AG04449 (cell line): ENCODE measurements at regions not wholly inside any gene's neighbourhood (a gene's known extent, or its start where the extent isn't known, plus 50 kb on each side); places are given as distances from the start of the nearest gene placed in this dataset.

Experiments
- CTCF ChIA-PET: fragments of 350-600 bp; formaldehyde crosslinking; extraction: SDS; loops from one replicate; lab custom pipeline; 2021; ENCODE audit warnings: antibody characterized with exemption; lab: Yijun Ruan, JAX
- POLR2A ChIA-PET: fragments of 400-600, 350-600 bp; formaldehyde crosslinking; extraction: SDS; loops from one replicate; lab custom pipeline; 2020; ENCODE audit warnings: antibody characterized with exemption, inconsistent platforms; lab: Yijun Ruan, JAX
- DNase-seq: peaks from one replicate; pipeline ENCODE4 v3.0.0-alpha.2; 2010; ENCODE audit warnings: low read depth, low spot score
- H3K4me3 ChIP-seq: 2 replicates; pipeline ENCODE4 v1.5.1; 2011; ENCODE audit warnings: low read depth, mild to moderate bottlenecking, control low read depth, low read length
- TF ChIP-seq, protein P1 (sequence below): IDR thresholded peaks from one replicate; pipeline ENCODE4 v1.5.1; 2011; ENCODE audit warnings: mild to moderate bottlenecking, moderate library complexity, low read length, control low read depth, inconsistent platforms; ENCODE audit not compliant: insufficient read depth; ENCODE audit errors: missing control alignments

DNA sequence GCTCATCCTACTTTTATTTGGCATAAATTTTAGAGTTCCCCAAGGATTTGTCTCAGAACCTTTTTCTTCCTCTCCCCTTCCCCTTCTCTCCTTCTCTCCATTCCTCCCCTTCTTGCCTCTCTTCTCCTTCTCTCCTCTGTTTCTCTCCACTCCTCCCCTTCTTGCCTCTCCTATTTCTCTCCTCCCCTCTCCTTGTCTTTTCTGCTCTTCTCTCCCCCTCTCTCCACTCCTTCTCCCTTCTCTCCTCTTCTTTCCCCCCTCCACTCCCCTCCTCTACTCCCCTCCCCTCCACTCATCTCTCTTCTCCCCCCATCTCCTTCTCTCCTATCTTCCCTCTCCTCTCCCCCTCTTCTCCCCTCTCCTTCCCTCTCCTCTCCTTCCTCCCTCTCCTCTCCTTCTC lies 142.7 kb downstream of the CCDC71L start:
- POLR2A ChIA-PET = no interaction called here
- CTCF ChIA-PET = interaction anchor here (1.2 kb wide), 1 partner anchor 24 kb away, joined by 4 read pairs; no protein-coding TSS in a partner anchor
- TF ChIP-seq, protein P1, sequence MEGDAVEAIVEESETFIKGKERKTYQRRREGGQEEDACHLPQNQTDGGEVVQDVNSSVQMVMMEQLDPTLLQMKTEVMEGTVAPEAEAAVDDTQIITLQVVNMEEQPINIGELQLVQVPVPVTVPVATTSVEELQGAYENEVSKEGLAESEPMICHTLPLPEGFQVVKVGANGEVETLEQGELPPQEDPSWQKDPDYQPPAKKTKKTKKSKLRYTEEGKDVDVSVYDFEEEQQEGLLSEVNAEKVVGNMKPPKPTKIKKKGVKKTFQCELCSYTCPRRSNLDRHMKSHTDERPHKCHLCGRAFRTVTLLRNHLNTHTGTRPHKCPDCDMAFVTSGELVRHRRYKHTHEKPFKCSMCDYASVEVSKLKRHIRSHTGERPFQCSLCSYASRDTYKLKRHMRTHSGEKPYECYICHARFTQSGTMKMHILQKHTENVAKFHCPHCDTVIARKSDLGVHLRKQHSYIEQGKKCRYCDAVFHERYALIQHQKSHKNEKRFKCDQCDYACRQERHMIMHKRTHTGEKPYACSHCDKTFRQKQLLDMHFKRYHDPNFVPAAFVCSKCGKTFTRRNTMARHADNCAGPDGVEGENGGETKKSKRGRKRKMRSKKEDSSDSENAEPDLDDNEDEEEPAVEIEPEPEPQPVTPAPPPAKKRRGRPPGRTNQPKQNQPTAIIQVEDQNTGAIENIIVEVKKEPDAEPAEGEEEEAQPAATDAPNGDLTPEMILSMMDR = no peak
- no peak overlapping the region for H3K4me3 ChIP-seq
- no peak for DNase-seq

DNA sequence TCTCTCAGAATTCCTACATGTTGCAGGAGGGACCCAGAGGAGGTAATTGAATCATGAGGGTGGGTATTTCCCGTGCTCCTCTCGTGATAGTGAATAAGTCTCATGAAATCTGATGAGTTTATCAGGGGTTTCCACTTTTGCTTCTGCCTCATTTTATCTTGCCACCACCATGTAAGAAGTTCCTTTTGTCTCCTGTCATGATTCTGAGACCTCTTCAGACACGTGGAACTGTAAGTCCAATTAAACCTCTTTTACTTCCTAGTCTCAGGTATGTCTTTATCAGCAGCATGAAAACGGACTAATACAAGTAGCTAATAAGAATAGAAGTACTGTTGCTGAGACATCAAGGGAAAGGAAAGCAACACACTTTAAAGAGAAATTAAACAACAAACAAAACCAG lies 143.4 kb downstream of the CCDC71L start:
- CTCF ChIA-PET = no interaction called here
- TF ChIP-seq, protein P1 = no peak
- no peak for DNase-seq
- POLR2A ChIA-PET = no interaction called here
- no peak overlapping the region for H3K4me3 ChIP-seq

DNA sequence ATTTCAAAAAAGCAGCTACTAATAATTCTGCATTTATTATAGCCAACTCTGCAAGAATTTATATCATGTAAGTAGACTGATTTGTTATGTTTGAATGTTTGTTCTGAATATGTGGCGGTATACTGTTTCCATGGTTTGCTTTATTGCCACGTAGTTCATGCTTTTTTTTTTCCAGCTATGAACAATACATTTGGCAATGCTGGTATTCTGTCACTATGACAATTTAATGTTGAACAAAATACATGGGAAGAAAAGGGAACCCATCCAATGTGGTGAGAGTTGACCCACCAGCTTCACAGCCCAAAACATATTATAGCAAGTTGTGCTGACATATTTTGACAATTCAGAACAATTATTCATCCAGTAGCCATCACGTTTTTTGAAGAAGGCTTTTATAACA lies 145.6 kb downstream of the CCDC71L start:
- H3K4me3 ChIP-seq = no peak overlapping the region
- DNase-seq = no peak
- ChIA-PET CTCF (interaction anchor here (0.7 to 1.5 kb wide), 3 partner anchors 27 to 336 kb away, joined by 3 to 8 read pairs (median 3); no protein-coding TSS in a partner anchor), POLR2A (no interaction called here)
- TF ChIP-seq, protein P1 = no peak

- DNase-seq = no peak
- no peak overlapping the region for H3K4me3 ChIP-seq
- TF ChIP-seq, protein P1 = no peak
- POLR2A ChIA-PET = no interaction called here
- CTCF ChIA-PET = interaction anchor here (0.7 to 1.5 kb wide), 3 partner anchors 28 to 336 kb away, joined by 3 to 8 read pairs (median 3); no protein-coding TSS in a partner anchor
Measured at GRCh38 chr7:106514881-106515280, 146.1 kb downstream of the CCDC71L start.

DNA sequence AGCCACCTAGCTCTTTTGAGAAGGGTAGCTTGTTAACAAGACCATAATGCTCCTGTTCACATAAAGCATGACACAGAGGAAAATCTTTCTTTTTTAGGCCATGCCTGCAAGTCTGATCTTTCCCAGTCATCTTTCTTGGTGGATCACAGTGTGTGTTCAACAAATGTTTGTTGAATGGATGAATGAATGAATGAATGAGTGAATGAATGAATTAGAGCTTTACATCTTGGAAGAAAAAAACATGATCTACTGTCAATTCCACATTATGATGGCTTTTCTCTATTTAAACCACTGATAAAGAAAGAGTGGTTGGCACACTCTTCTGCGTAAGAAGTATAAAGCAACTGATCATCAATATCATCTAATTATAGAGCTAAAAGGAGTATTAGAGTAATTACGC lies 148.7 kb downstream of the CCDC71L start:
- TF ChIP-seq, protein P1 = no peak
- no peak overlapping the region for H3K4me3 ChIP-seq
- DNase-seq = no peak
- ChIA-PET CTCF (interaction anchor here (1.5 kb wide), 1 partner anchor 31 kb away, joined by 3 read pairs; no protein-coding TSS in a partner anchor), POLR2A (no interaction called here)

- no peak for DNase-seq
- POLR2A ChIA-PET = no interaction called here
- CTCF ChIA-PET = interaction anchor here (1.5 kb wide), 1 partner anchor 38 kb away, joined by 4 read pairs; no protein-coding TSS in a partner anchor
- TF ChIP-seq, protein P1 = no peak
- no peak overlapping the region for H3K4me3 ChIP-seq
Measured at GRCh38 chr7:106504645-106505044, 156.3 kb downstream of the CCDC71L start.
